IMR-90 (cell line): ENCODE measurements at regions not wholly inside any gene's neighbourhood (a gene's known extent, or its start where the extent isn't known, plus 50 kb on each side); places are given as distances from the start of the nearest gene placed in this dataset.

ENCODE experiments used
- ATAC-seq: fragments of 200-7000 bp; cut with Tn5 transposase; 2 replicates; pipeline ENCODE4 v1.9.1; 2020; ENCODE audit warnings: low read depth, mild to moderate bottlenecking, moderate library complexity
- BruUV-seq: library from RNA; stranded (reverse); fragments of 400-500 nt; replicated peaks from 2 replicates; lab custom pipeline; 2021; lab: Mats Ljungman, UMichigan
- CTCF ChIA-PET: fragments of 300-600 bp; formaldehyde crosslinking; extraction: SDS; loops from one replicate; lab custom pipeline; 2021; ENCODE audit warnings: antibody characterized with exemption; lab: Yijun Ruan, JAX
- POLR2A ChIA-PET: fragments of 300-600 bp; sonication (Branson Sonifier 250); formaldehyde crosslinking; loops from one replicate; lab custom pipeline; 2022; ENCODE audit warnings: antibody characterized with exemption; ENCODE audit not compliant: unreplicated experiment; lab: Charles Lee
- DNase-seq: peaks from one replicate; pipeline ENCODE4 v3.0.0; 2013
- H2AFZ ChIP-seq: replicated peaks from 2 replicates; pipeline ENCODE3; 2013; ENCODE audit warnings: low read length, mild to moderate bottlenecking; ENCODE audit not compliant: poor library complexity
- H2AK5ac ChIP-seq: 2 replicates; pipeline ENCODE4 v1.6.1; 2013; ENCODE audit warnings: low read depth, low read length, inconsistent platforms
- H2AK9ac ChIP-seq: replicated peaks from 2 replicates; pipeline ENCODE3; 2013; ENCODE audit warnings: mild to moderate bottlenecking, low read depth, low read length, moderate library complexity; ENCODE audit not compliant: poor library complexity
- H2BK120ac ChIP-seq: 2 replicates; pipeline ENCODE4 v1.6.1; 2013; ENCODE audit warnings: low read depth, low read length, inconsistent platforms
- H2BK15ac ChIP-seq: 3 replicates; pipeline ENCODE4 v1.6.1; 2013; ENCODE audit warnings: low read depth, low read length, inconsistent platforms
- H2BK20ac ChIP-seq: 2 replicates; pipeline ENCODE4 v1.6.1; 2013; ENCODE audit warnings: low read depth, mild to moderate bottlenecking, inconsistent platforms, low read length, moderate library complexity
- H2BK5ac ChIP-seq: 2 replicates; pipeline ENCODE4 v1.6.1; 2013; ENCODE audit warnings: mild to moderate bottlenecking, low read depth, low read length, inconsistent platforms; ENCODE audit not compliant: poor library complexity, severe bottlenecking
- H3K14ac ChIP-seq: replicated peaks from 2 replicates; pipeline ENCODE4 v1.6.1; 2013; ENCODE audit warnings: low read depth, low read length, inconsistent platforms
- H3K18ac ChIP-seq: 2 replicates; pipeline ENCODE4 v1.6.1; 2013; ENCODE audit warnings: low read depth, low read length, control low read depth
- H3K23ac ChIP-seq: 2 replicates; pipeline ENCODE4 v1.6.1; 2013; ENCODE audit warnings: low read depth, low read length, inconsistent platforms
- H3K27ac ChIP-seq: 2 replicates; pipeline ENCODE4 v1.5.1; 2013; ENCODE audit warnings: mild to moderate bottlenecking, control low read depth, low read length; ENCODE audit not compliant: insufficient read depth
- H3K27me3 ChIP-seq: 2 replicates; pipeline ENCODE4 v1.6.1; 2013; ENCODE audit warnings: low read length; ENCODE audit not compliant: control insufficient read depth, insufficient read depth
- H3K36me3 ChIP-seq: 2 replicates; pipeline ENCODE4 v1.6.1; 2013; ENCODE audit warnings: low read length, mixed read lengths; ENCODE audit not compliant: control insufficient read depth, insufficient read depth
- H3K4ac ChIP-seq: 2 replicates; pipeline ENCODE4 v1.6.1; 2013; ENCODE audit warnings: low read depth, low read length, inconsistent platforms
- H3K4me1 ChIP-seq: 2 replicates; pipeline ENCODE4 v1.6.1; 2013; ENCODE audit warnings: low read length, mixed read lengths; ENCODE audit not compliant: control insufficient read depth, insufficient read depth
- H3K4me2 ChIP-seq: 2 replicates; pipeline ENCODE4 v1.6.1; 2013; ENCODE audit warnings: low read depth, mild to moderate bottlenecking, control low read depth, low read length, moderate library complexity
- H3K4me3 ChIP-seq: 2 replicates; pipeline ENCODE4 v1.5.1; 2013; ENCODE audit warnings: low read depth, mild to moderate bottlenecking, control low read depth, low read length, moderate library complexity; ENCODE audit not compliant: insufficient read depth
- H3K56ac ChIP-seq: 2 replicates; pipeline ENCODE4 v1.6.1; 2013; ENCODE audit warnings: low read length, inconsistent platforms; ENCODE audit not compliant: insufficient read depth; ENCODE audit errors: extremely low read depth
- H3K79me1 ChIP-seq, 2 experiments: 2 replicates each; pipeline ENCODE4 v1.6.1; 2013; ENCODE audit warnings: low read length in 2 of 2, inconsistent platforms in 1 of 2, low read depth in 1 of 2
- H3K9ac ChIP-seq: 2 replicates; pipeline ENCODE4 v1.6.1; 2013; ENCODE audit warnings: low read depth, low read length, control low read depth
- H3K9me1 ChIP-seq: 2 replicates; pipeline ENCODE4 v1.6.1; 2013; ENCODE audit warnings: low read length, inconsistent platforms; ENCODE audit not compliant: insufficient read depth
- H3K9me3 ChIP-seq: 2 replicates; pipeline ENCODE4 v1.6.1; 2013; ENCODE audit warnings: low read length; ENCODE audit not compliant: control insufficient read depth, insufficient read depth
- H4K20me1 ChIP-seq: 2 replicates; pipeline ENCODE4 v1.6.1; 2013; ENCODE audit warnings: low read length, inconsistent platforms; ENCODE audit not compliant: insufficient read depth
- H4K5ac ChIP-seq: 2 replicates; pipeline ENCODE4 v1.6.1; 2013; ENCODE audit warnings: mild to moderate bottlenecking, low read depth, low read length, control low read depth
- H4K8ac ChIP-seq, 2 experiments: 2 replicates each; pipeline ENCODE4 v1.6.1; 2013; ENCODE audit warnings: low read depth in 2 of 2, low read length in 2 of 2, control low read depth in 1 of 2, inconsistent platforms in 1 of 2
- H4K91ac ChIP-seq: 2 replicates; pipeline ENCODE4 v1.6.1; 2013; ENCODE audit warnings: low read depth, low read length, inconsistent platforms; ENCODE audit not compliant: insufficient read depth
- BHLHE40 ChIP-seq: fragments of 150-350 bp; IDR thresholded peaks from 2 replicates; pipeline ENCODE4 v1.6.1; 2016; ENCODE audit warnings: mild to moderate bottlenecking, low read depth, low read length
- CEBPB ChIP-seq: IDR thresholded peaks from 2 replicates; pipeline ENCODE4 v1.6.1; 2012; ENCODE audit warnings: low read depth, low read length, improper control_type of control experiment
- CHD1 ChIP-seq: IDR thresholded peaks from 2 replicates; pipeline ENCODE4 v1.6.1; 2012; ENCODE audit warnings: low read depth, low read length, improper control_type of control experiment
- FOS ChIP-seq: fragments of 150-350 bp; IDR thresholded peaks from 2 replicates; pipeline ENCODE4 v1.6.1; 2016; ENCODE audit warnings: low read depth, low read length
- MAFK ChIP-seq: IDR thresholded peaks from 2 replicates; pipeline ENCODE4 v1.6.1; 2012; ENCODE audit warnings: low read depth, low read length, improper control_type of control experiment
- MAZ ChIP-seq: IDR thresholded peaks from 2 replicates; pipeline ENCODE4 v1.6.1; 2012; ENCODE audit warnings: low read depth, mild to moderate bottlenecking, low read length, improper control_type of control experiment, moderate library complexity, borderline replicate concordance
- MXI1 ChIP-seq: IDR thresholded peaks from 2 replicates; pipeline ENCODE4 v1.6.1; 2012; ENCODE audit warnings: low read depth, mild to moderate bottlenecking, low read length, moderate library complexity, borderline replicate concordance
- NFE2L2 ChIP-seq: fragments of 150-350 bp; IDR thresholded peaks from 2 replicates; pipeline ENCODE4 v1.6.1; 2016; ENCODE audit warnings: low read depth, mild to moderate bottlenecking, low read length
- POLR2A ChIP-seq: IDR thresholded peaks from 2 replicates; pipeline ENCODE4 v1.6.1; 2012; ENCODE audit warnings: mild to moderate bottlenecking, low read depth, low read length
- RAD21 ChIP-seq: IDR thresholded peaks from 2 replicates; pipeline ENCODE4 v1.6.1; 2012; ENCODE audit warnings: low read length, improper control_type of control experiment
- RCOR1 ChIP-seq: IDR thresholded peaks from 2 replicates; pipeline ENCODE4 v1.6.1; 2012; ENCODE audit warnings: mild to moderate bottlenecking, low read length, improper control_type of control experiment; ENCODE audit not compliant: insufficient replicate concordance
- RFX5 ChIP-seq: IDR thresholded peaks from 2 replicates; pipeline ENCODE4 v1.8.0; 2012; ENCODE audit warnings: low read depth, mild to moderate bottlenecking, low read length, moderate library complexity
- SMC3 ChIP-seq: fragments of 150-350 bp; IDR thresholded peaks from 2 replicates; pipeline ENCODE4 v1.6.1; 2016; ENCODE audit warnings: low read depth, mild to moderate bottlenecking, antibody characterized with exemption, low read length, moderate library complexity
- dilution Hi-C: fragments of 300-500 bp; cut with HindIII; formaldehyde crosslinking; loops from one replicate; pipeline ENCODE4 v1.14.3; 2018; ENCODE audit warnings: low sequenced_read_pairs; ENCODE audit not compliant: unreplicated experiment
- in situ Hi-C: fragments of 300-500 bp; cut with MboI; formaldehyde crosslinking; loops from 3 replicates; pipeline ENCODE4 v1.14.3; 2019; ENCODE audit warnings: low sequenced_read_pairs, inconsistent platforms, mixed read lengths
- intact Hi-C: fragments of 100-400 bp; cut with micrococcal nuclease; formaldehyde crosslinking; loops from 2 replicates; pipeline ENCODE4 v1.10.0; 2022
- TF ChIP-seq, protein P1 (sequence below): conservative IDR thresholded peaks from 2 replicates; pipeline ENCODE4 v1.5.1; 2012; ENCODE audit warnings: mild to moderate bottlenecking, low read depth, low read length, improper control_type of control experiment
- TF ChIP-seq, protein P2 (sequence below): fragments of 150-350 bp; IDR thresholded peaks from 2 replicates; pipeline ENCODE4 v1.6.1; 2017; ENCODE audit warnings: mild to moderate bottlenecking, antibody characterized with exemption, low read length, low read depth
- TF ChIP-seq, protein P3 (sequence below): fragments of 150-350 bp; IDR thresholded peaks from 2 replicates; pipeline ENCODE4 v1.6.1; 2016; ENCODE audit warnings: low read depth, mild to moderate bottlenecking, low read length, moderate library complexity, borderline replicate concordance

DNA sequence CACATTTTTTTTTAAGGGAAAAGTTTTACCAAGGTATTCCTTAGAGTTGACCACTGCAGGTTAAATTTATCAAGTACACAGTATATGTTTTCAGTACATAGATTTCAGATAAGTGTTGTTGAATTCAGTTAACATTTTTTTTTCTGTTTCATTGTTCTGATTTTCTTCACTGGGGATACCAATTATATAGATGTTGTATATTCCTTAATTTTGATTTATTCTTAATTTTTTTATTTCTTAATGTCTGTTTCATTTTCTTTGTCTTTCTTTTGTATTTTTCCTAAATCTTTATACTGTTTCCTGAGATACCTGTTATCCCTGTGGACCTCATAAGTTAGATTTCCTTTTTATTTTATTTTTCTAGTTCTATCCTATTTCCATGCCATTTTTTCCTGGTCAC is 234.8 kb downstream of the TTC6 start:
- in situ Hi-C loops (no loop called here), dilution Hi-C loops (no loop called here), intact Hi-C loops (no loop called here)
- Histone ChIP-seq H3K9me1 (no peaks in the 10 kb centered on the region), H2BK15ac (no peak overlapping the region), H2BK5ac (no peak overlapping the region), H4K91ac (no peak overlapping the region), H3K23ac (no peak overlapping the region), H3K9ac (no peak overlapping the region), H3K14ac (no peak overlapping the region), H4K5ac (no peak overlapping the region), H4K20me1 (no peaks in the 10 kb centered on the region), H3K4ac (no peak overlapping the region), H3K4me2 (no peak overlapping the region), H3K9me3 (peaks cover 2% of the 10 kb centered on the region; the same call in 1 of the 2 replicates), H3K4me1 (no peaks in the 10 kb centered on the region), H3K56ac (no peak overlapping the region), H3K27ac (no peak overlapping the region), H2BK120ac (no peak overlapping the region), H4K8ac (no peak overlapping the region), H2BK20ac (no peak overlapping the region), H3K27me3 (no peaks in the 10 kb centered on the region), H3K79me1 (no peaks in the 10 kb centered on the region), H2AK9ac (no peak overlapping the region), H2AK5ac (no peak overlapping the region), H3K36me3 (no peaks in the 10 kb centered on the region), H2AFZ (no peak overlapping the region), H3K18ac (no peak overlapping the region), H3K4me3 (no peak overlapping the region)
- POLR2A ChIA-PET: no interaction called here
- CTCF ChIA-PET: no interaction called here
- DNase-seq (no peak), ATAC-seq (no peak)
- no TSS peak for BruUV-seq
- TF ChIP-seq RAD21: no peak
- no peak for TF ChIP-seq SMC3
- TF ChIP-seq MAFK: no peak
- TF ChIP-seq, protein P1, sequence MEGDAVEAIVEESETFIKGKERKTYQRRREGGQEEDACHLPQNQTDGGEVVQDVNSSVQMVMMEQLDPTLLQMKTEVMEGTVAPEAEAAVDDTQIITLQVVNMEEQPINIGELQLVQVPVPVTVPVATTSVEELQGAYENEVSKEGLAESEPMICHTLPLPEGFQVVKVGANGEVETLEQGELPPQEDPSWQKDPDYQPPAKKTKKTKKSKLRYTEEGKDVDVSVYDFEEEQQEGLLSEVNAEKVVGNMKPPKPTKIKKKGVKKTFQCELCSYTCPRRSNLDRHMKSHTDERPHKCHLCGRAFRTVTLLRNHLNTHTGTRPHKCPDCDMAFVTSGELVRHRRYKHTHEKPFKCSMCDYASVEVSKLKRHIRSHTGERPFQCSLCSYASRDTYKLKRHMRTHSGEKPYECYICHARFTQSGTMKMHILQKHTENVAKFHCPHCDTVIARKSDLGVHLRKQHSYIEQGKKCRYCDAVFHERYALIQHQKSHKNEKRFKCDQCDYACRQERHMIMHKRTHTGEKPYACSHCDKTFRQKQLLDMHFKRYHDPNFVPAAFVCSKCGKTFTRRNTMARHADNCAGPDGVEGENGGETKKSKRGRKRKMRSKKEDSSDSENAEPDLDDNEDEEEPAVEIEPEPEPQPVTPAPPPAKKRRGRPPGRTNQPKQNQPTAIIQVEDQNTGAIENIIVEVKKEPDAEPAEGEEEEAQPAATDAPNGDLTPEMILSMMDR: no peak
- no peak for TF ChIP-seq POLR2A
- no peak for TF ChIP-seq RCOR1
- TF ChIP-seq MXI1: no peak
- TF ChIP-seq FOS: no peak
- TF ChIP-seq NFE2L2: no peak
- no peak for TF ChIP-seq CEBPB
- no peak for TF ChIP-seq BHLHE40
- TF ChIP-seq, protein P2, sequence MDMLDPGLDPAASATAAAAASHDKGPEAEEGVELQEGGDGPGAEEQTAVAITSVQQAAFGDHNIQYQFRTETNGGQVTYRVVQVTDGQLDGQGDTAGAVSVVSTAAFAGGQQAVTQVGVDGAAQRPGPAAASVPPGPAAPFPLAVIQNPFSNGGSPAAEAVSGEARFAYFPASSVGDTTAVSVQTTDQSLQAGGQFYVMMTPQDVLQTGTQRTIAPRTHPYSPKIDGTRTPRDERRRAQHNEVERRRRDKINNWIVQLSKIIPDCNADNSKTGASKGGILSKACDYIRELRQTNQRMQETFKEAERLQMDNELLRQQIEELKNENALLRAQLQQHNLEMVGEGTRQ: no peak
- TF ChIP-seq MAZ: no peak
- no peak for TF ChIP-seq RFX5
- TF ChIP-seq, protein P3, sequence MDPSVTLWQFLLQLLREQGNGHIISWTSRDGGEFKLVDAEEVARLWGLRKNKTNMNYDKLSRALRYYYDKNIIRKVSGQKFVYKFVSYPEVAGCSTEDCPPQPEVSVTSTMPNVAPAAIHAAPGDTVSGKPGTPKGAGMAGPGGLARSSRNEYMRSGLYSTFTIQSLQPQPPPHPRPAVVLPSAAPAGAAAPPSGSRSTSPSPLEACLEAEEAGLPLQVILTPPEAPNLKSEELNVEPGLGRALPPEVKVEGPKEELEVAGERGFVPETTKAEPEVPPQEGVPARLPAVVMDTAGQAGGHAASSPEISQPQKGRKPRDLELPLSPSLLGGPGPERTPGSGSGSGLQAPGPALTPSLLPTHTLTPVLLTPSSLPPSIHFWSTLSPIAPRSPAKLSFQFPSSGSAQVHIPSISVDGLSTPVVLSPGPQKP: no peak
- no peak for TF ChIP-seq CHD1
